Neural crest cell (in vitro differentiated cells): ENCODE measurements at regions not wholly inside any gene's neighbourhood (a gene's known extent, or its start where the extent isn't known, plus 50 kb on each side); places are given as distances from the start of the nearest gene placed in this dataset.
"Not testable (repeated sequence)": the region's sequence is repeated elsewhere in the genome, so short reads cannot be mapped to it uniquely, and the experiment has no call there.

Source experiments
- DNase-seq: peaks from one replicate; pipeline ENCODE4 v3.0.0; 2021; ENCODE audit warnings: low read depth, mixed read lengths, low spot score
- H3K27ac Mint-ChIP-seq: one replicate; pipeline ENCODE4 v1.8.0; 2021; ENCODE audit warnings: mild to moderate bottlenecking, mixed read lengths; ENCODE audit not compliant: unreplicated experiment
- H3K27me3 Mint-ChIP-seq: 2 replicates; pipeline ENCODE4 v1.8.0; 2021; ENCODE audit warnings: low read depth, mild to moderate bottlenecking, mixed read lengths
- H3K36me3 Mint-ChIP-seq: 2 replicates; pipeline ENCODE4 v1.8.0; 2021; ENCODE audit warnings: low read depth, mild to moderate bottlenecking, mixed read lengths
- H3K4me1 Mint-ChIP-seq: 2 replicates; pipeline ENCODE4 v1.8.0; 2021; ENCODE audit warnings: mixed read lengths
- H3K4me3 Mint-ChIP-seq: one replicate; pipeline ENCODE4 v1.8.0; 2021; ENCODE audit warnings: mild to moderate bottlenecking, mixed read lengths
- H3K9me3 Mint-ChIP-seq: 2 replicates; pipeline ENCODE4 v1.8.0; 2021; ENCODE audit warnings: mixed read lengths
- TF ChIP-seq, protein P1 (sequence below): fragments of 200-600 bp; sonication (generic); conservative IDR thresholded peaks from 2 replicates; pipeline ENCODE4 v1.5.0; 2021; ENCODE audit warnings: antibody characterized with exemption, mild to moderate bottlenecking

DNA sequence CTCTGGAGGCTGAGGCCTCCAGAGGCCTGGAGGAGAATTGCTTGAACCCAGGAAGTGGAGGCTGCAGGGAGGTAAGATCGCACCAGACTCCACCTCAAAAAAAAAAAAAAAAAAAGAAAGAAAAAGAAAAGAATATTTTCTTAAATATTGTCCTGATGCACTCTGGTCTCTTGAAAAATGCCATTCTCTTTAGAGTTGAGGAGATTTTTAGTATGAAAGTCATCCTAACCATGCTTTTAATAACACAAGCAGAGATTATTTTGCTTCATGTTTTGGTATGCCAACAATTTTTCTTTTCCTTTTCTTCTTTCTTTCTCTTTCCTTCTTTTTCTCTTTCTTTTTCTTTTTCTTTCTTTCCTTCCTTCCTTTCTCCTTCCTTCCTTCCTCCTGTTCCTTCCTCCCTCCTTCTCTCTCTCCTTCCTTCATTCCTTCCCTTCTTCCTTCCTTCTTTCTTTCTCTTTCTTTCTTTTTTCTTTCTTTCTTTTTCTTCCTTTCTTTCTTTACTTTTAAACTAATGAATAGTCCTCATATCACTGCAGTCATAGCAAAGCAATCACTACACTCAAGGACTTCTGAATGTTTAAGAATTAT, 116.9 kb upstream of the CCNH start:
- Mint-ChIP-seq H3K4me1 (no peaks in the 10 kb centered on the region), H3K36me3 (no peaks in the 10 kb centered on the region), H3K27ac (no peak overlapping the region), H3K27me3 (no peaks in the 10 kb centered on the region), H3K9me3 (no peaks in the 10 kb centered on the region), H3K4me3 (no peak overlapping the region)
- no peak for DNase-seq
- TF ChIP-seq, protein P1, sequence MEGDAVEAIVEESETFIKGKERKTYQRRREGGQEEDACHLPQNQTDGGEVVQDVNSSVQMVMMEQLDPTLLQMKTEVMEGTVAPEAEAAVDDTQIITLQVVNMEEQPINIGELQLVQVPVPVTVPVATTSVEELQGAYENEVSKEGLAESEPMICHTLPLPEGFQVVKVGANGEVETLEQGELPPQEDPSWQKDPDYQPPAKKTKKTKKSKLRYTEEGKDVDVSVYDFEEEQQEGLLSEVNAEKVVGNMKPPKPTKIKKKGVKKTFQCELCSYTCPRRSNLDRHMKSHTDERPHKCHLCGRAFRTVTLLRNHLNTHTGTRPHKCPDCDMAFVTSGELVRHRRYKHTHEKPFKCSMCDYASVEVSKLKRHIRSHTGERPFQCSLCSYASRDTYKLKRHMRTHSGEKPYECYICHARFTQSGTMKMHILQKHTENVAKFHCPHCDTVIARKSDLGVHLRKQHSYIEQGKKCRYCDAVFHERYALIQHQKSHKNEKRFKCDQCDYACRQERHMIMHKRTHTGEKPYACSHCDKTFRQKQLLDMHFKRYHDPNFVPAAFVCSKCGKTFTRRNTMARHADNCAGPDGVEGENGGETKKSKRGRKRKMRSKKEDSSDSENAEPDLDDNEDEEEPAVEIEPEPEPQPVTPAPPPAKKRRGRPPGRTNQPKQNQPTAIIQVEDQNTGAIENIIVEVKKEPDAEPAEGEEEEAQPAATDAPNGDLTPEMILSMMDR, result no peak

DNA sequence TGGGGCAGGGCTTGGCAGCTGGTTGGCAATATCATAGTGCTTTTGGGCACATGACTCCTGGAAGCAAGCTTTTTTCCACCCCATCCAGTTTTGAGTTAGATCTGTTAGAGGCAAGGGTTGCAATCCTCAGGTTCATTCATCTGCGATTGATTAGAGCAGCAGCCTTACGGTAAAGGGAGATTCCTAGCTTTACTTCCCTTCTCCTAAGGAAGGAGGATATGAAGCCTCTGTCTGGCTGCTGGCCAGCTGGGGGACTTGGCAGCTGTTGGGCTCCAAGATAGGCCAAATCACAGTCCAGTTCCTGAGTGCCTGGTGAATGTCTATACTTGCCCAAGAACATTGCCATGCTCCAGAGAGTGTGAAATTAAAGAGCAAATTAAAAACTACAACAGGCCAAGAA, 113.4 kb upstream of the CCNH start:
- no peaks in the 10 kb centered on the region for H3K9me3 Mint-ChIP-seq
- H3K4me1 Mint-ChIP-seq, result no peaks in the 10 kb centered on the region
- H3K27me3 Mint-ChIP-seq, result no peaks in the 10 kb centered on the region
- TF ChIP-seq, protein P1, result no peak
- no peaks in the 10 kb centered on the region for H3K36me3 Mint-ChIP-seq
- no peak overlapping the region for H3K4me3 Mint-ChIP-seq
- no peak for DNase-seq
- H3K27ac Mint-ChIP-seq, result no peak overlapping the region

DNA sequence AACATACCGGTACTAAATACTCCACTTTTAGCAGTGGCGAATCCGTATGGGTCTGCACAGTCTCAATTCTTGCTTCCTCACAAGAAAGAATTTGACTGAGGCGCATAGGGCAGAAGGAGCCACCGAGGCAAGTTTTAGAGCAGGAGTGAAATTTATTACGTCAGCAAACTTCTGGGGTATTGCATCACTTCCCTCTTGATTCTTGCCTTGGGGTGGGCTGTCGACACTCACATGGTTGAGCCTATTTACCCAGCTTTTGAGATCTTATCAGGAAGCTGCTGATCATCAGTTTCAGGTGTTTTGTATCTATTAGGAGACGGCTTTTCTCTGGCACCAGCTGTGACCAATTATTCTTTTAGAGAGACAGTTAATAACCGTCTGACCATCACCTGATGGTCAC, 111.5 kb upstream of the CCNH start:
- Mint-ChIP-seq H3K9me3 (no peaks in the 10 kb centered on the region), H3K4me1 (no peaks in the 10 kb centered on the region), H3K27ac (no peak overlapping the region), H3K27me3 (no peaks in the 10 kb centered on the region), H3K4me3 (no peak overlapping the region), H3K36me3 (no peaks in the 10 kb centered on the region)
- TF ChIP-seq, protein P1, result no peak
- no peak for DNase-seq

DNA sequence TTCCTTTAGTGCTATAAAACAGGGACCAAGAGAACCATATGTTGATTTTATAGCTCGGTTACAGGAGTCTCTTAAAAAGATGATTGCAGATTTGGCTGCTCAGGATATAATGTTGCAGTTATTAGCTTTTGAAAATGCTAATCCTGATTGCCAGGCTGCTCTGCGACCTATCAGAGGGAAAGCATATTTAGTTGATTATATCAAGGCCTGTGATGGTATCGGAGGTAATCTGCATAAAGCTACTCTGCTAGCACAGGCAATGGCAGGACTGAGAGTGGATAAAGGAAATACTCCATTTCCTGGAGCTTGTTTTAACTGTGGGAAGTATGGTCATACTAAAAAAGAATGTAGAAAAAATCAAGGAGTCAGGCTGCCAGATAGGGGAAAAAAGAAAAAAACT, 99.0 kb upstream of the CCNH start:
- not testable (repeated sequence) for H3K4me3 Mint-ChIP-seq, H3K27ac Mint-ChIP-seq, H3K27me3 Mint-ChIP-seq

DNA sequence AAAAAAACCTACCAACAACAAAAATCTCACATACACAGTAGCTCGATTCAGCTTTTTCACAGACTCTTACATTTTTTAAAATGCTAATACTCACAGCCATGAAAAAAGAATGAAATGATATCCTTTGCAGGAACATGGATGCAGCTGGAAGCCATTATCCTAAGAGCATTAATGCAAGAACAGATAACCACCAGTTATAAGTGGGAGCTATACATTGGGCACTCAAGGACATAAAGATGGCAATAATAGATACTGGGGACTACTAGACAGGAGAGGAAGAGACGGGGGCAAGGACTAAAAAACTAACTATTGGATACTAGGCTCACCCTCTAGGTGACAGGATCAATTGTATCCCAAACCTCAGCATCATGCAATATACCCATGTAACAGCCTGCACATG, 90.3 kb upstream of the CCNH start:
- no peaks in the 10 kb centered on the region for H3K36me3 Mint-ChIP-seq
- H3K4me1 Mint-ChIP-seq, result no peaks in the 10 kb centered on the region
- no peak overlapping the region for H3K4me3 Mint-ChIP-seq
- no peaks in the 10 kb centered on the region for H3K9me3 Mint-ChIP-seq
- no peaks in the 10 kb centered on the region for H3K27me3 Mint-ChIP-seq
- H3K27ac Mint-ChIP-seq, result no peak overlapping the region
- no peak for DNase-seq
- TF ChIP-seq, protein P1, result no peak

More for the DNA sequence above, 99.0 kb upstream of the CCNH start:
- DNase-seq, H3K36me3 Mint-ChIP-seq, H3K4me1 Mint-ChIP-seq, H3K9me3 Mint-ChIP-seq: not testable (repeated sequence)

DNA sequence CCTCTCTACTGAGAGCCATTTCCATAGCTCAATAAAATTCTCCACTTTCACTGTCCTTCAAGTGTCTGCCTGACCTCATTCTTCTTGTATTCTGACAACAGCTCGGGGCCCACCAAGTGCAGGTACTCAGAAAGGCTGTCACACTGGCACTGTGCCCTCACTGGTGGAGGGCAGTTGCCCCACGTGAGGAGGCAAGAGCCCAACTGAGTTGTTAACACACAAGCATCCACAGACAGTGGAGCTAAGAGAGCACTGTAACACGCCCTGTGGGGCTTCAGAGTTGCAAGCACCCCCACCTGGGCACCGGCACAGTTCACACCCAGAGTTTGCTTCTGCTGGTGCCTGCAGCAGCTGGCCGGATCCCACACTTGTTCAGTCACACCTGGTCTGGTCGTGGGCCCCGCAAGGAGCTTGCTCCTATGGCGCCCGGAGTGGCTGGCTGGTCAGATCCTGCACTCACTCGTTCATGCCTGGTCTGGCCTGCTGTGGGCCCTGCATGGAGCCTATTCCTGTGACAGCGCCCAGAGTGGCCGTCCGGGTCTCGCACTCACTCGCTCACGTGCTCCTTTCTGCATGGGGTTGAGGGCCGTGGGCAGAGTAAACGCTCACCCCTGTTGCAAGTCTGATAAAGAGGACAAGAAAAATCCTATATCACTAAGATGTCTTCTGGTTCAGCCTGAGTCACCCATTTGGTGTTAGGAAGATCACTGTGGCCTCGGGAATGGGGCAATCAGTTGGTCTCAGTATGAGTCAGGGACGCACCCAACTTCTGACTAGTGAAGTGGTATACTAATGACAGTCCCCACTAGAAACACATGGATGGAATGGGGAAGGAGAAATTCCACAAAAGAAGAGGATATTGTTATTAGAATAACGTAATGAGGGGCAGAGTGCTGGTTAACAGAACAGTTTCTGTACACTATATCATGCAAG, 87.0 kb upstream of the CCNH start:
- TF ChIP-seq, protein P1, result no peak
- DNase-seq, result no peak
- Mint-ChIP-seq H3K36me3 (no peaks in the 10 kb centered on the region), H3K27me3 (no peaks in the 10 kb centered on the region), H3K27ac (no peak overlapping the region), H3K9me3 (peaks cover 10% of the 10 kb centered on the region), H3K4me3 (no peak overlapping the region), H3K4me1 (no peaks in the 10 kb centered on the region)
